SIG-M5 treated with dmso at 0.1 percent for 504 hours (cell line): ENCODE measurements at regions not wholly inside any gene's neighbourhood (a gene's known extent, or its start where the extent isn't known, plus 50 kb on each side); places are given as distances from the start of the nearest gene placed in this dataset.

Experiments used
- DNase-seq: peaks from one replicate; lab custom pipeline; 2025; ENCODE audit not compliant: unreplicated experiment; lab: John Stamatoyannopoulos, UW

DNA sequence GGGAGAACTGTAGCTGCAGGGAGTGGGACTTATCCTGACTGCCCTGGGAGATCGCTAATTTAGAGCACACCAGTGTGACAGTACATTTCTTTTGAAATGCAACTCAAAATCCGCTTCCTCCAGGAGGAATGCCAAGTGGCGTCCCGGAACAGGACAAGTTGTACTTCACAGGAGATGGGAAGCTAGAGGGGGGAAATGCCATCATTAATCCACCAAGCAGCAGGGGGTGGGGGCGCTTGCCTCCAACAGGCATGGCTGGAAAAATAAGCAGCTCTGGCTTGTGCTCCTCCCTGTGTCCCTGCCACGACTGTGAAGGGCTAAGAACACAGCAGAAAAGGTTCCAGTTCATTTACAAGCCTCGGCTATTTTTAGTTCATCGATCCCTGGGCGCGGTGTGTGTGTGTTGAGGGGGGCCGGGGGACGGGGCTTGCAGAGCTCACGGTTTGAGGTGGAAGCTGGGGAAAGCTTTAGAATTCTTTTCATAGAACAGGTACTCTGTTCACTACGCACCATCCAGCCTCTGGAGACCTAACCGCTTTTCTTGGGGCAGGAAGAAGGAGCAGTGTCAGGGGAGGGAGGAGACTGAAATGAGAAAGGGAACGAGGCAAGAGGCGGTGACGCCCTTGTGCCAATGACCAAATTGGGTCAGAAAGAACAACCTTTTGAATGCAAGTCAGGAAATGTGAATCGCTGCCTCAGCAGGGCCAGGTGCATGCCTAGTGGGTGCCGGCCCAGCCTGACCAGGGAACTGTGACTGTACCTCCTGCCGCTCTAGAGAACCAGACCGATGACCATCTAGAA lies 51.8 kb upstream of the DGKG start:
- no peak for DNase-seq

DNA sequence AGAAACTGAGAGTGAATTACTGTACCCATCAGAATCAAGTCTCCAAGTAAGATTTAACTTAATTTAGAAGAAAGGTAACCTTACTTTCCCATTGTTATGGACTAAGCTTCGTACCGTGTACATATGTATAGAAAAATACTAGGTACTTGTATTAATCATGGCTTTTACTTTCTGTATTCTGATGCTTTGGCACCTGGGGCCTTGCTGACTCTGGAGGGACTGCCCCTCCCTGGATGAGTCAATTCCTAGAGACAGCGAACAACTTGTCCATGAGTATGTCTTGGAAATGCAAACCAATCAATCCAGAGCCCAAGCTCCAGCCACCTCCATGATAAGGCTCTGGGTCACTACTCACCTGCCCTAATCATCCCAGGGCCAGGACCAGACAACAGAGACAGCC lies 50.0 kb upstream of the DGKG start:
- DNase-seq: no peak
